ENCODE measurements at regions not wholly inside any gene's neighbourhood (a gene's known extent, or its start where the extent isn't known, plus 50 kb on each side); places are given as distances from the start of the nearest gene placed in this dataset.

GRCh38 chr3:6605227-6605626 lies 255.7 kb upstream of the GRM7 start:
- Mint-ChIP-seq H3K4me3 (no peak overlapping the region), H3K4me1 (no peaks in the 10 kb centered on the region)
- POLR2A ChIA-PET, result no interaction called here

GRCh38 chr3:6608843-6609242 lies 252.1 kb upstream of the GRM7 start:
- H3K9me3 Mint-ChIP-seq, result peaks cover 11% of the 10 kb centered on the region
- ChIA-PET CTCF (no interaction called here), POLR2A (no interaction called here)
- no peak overlapping the region for H3K27ac Mint-ChIP-seq
- no peak for DNase-seq
- H3K27me3 Mint-ChIP-seq, result no peaks in the 10 kb centered on the region
- no peak overlapping the region for H3K4me3 Mint-ChIP-seq
- H3K36me3 Mint-ChIP-seq (ENCODE audit: low read depth), result no peaks in the 10 kb centered on the region
- H3K4me1 Mint-ChIP-seq, result no peaks in the 10 kb centered on the region

More at GRCh38 chr3:6605227-6605626, 255.7 kb upstream of the GRM7 start:
- H3K9me3 Mint-ChIP-seq, result peaks cover 13% of the 10 kb centered on the region
- no peak overlapping the region for H3K27ac Mint-ChIP-seq
- CTCF ChIA-PET, result no interaction called here
- no peaks in the 10 kb centered on the region for H3K27me3 Mint-ChIP-seq
- H3K36me3 Mint-ChIP-seq (ENCODE audit: low read depth), result no peaks in the 10 kb centered on the region
- no peak for DNase-seq

- Mint-ChIP-seq H3K27ac (no peak overlapping the region), H3K27me3 (no peaks in the 10 kb centered on the region), H3K36me3 (ENCODE audit: low read depth) (no peaks in the 10 kb centered on the region), H3K4me3 (no peak overlapping the region), H3K9me3 (peaks cover 7% of the 10 kb centered on the region), H3K4me1 (no peaks in the 10 kb centered on the region)
- ChIA-PET POLR2A (no interaction called here), CTCF (no interaction called here)
- no peak for DNase-seq
Measured at GRCh38 chr3:6612034-6612616, 248.8 kb upstream of the GRM7 start.

- ChIA-PET CTCF (no interaction called here), POLR2A (no interaction called here)
- H3K4me3 Mint-ChIP-seq, result no peak overlapping the region
- H3K36me3 Mint-ChIP-seq (ENCODE audit: low read depth), result no peaks in the 10 kb centered on the region
- H3K4me1 Mint-ChIP-seq, result no peaks in the 10 kb centered on the region
- H3K9me3 Mint-ChIP-seq, result no peaks in the 10 kb centered on the region
- H3K27ac Mint-ChIP-seq, result no peak overlapping the region
- H3K27me3 Mint-ChIP-seq, result no peaks in the 10 kb centered on the region
- DNase-seq, result no peak
Measured at GRCh38 chr3:6622260-6622659, 238.7 kb upstream of the GRM7 start.

- H3K36me3 Mint-ChIP-seq (ENCODE audit: low read depth), result no peaks in the 10 kb centered on the region
- DNase-seq, result no peak
- CTCF ChIA-PET, result no interaction called here
- no peaks in the 10 kb centered on the region for H3K27me3 Mint-ChIP-seq
- no peak overlapping the region for H3K27ac Mint-ChIP-seq
- no peak overlapping the region for H3K4me3 Mint-ChIP-seq
- H3K4me1 Mint-ChIP-seq, result no peaks in the 10 kb centered on the region
- POLR2A ChIA-PET, result no interaction called here
- H3K9me3 Mint-ChIP-seq, result no peaks in the 10 kb centered on the region
Measured at GRCh38 chr3:6622712-6623111, 238.2 kb upstream of the GRM7 start.

GRCh38 chr3:6631376-6631775 lies 229.5 kb upstream of the GRM7 start:
- Mint-ChIP-seq H3K27me3 (no peaks in the 10 kb centered on the region), H3K4me1 (no peaks in the 10 kb centered on the region), H3K4me3 (no peak overlapping the region), H3K9me3 (peaks cover 2% of the 10 kb centered on the region), H3K36me3 (ENCODE audit: low read depth) (no peaks in the 10 kb centered on the region), H3K27ac (no peak overlapping the region)
- ChIA-PET CTCF (no interaction called here), POLR2A (no interaction called here)
- no peak for DNase-seq

GRCh38 chr3:6640907-6641306 lies 220.0 kb upstream of the GRM7 start:
- no peak overlapping the region for H3K27ac Mint-ChIP-seq
- H3K27me3 Mint-ChIP-seq, result no peaks in the 10 kb centered on the region
- peaks cover 13% of the 10 kb centered on the region for H3K9me3 Mint-ChIP-seq
- H3K4me3 Mint-ChIP-seq, result no peak overlapping the region
- DNase-seq, result no peak
- H3K36me3 Mint-ChIP-seq (ENCODE audit: low read depth), result no peaks in the 10 kb centered on the region
- POLR2A ChIA-PET, result no interaction called here
- CTCF ChIA-PET, result no interaction called here
- no peaks in the 10 kb centered on the region for H3K4me1 Mint-ChIP-seq

- Mint-ChIP-seq H3K4me3 (no peak overlapping the region), H3K36me3 (ENCODE audit: low read depth) (no peaks in the 10 kb centered on the region), H3K27ac (no peak overlapping the region), H3K4me1 (no peaks in the 10 kb centered on the region), H3K9me3 (peaks cover 2% of the 10 kb centered on the region), H3K27me3 (no peaks in the 10 kb centered on the region)
- POLR2A ChIA-PET, result no interaction called here
- DNase-seq, result no peak
- CTCF ChIA-PET, result no interaction called here
Measured at GRCh38 chr3:6644070-6644929, 216.6 kb upstream of the GRM7 start.

- no peak overlapping the region for H3K4me3 Mint-ChIP-seq
- POLR2A ChIA-PET, result no interaction called here
- H3K27ac Mint-ChIP-seq, result no peak overlapping the region
- DNase-seq, result no peak
- CTCF ChIA-PET, result no interaction called here
- H3K36me3 Mint-ChIP-seq (ENCODE audit: low read depth), result no peaks in the 10 kb centered on the region
- H3K4me1 Mint-ChIP-seq, result no peaks in the 10 kb centered on the region
- H3K9me3 Mint-ChIP-seq, result peaks cover 27% of the 10 kb centered on the region
- H3K27me3 Mint-ChIP-seq, result no peaks in the 10 kb centered on the region
Measured at GRCh38 chr3:6654670-6655069, 206.2 kb upstream of the GRM7 start.

- ChIA-PET POLR2A (no interaction called here), CTCF (no interaction called here)
- H3K4me1 Mint-ChIP-seq, result no peaks in the 10 kb centered on the region
- DNase-seq, result no peak
- peaks cover 24% of the 10 kb centered on the region for H3K9me3 Mint-ChIP-seq
- H3K4me3 Mint-ChIP-seq, result no peak overlapping the region
- no peaks in the 10 kb centered on the region for H3K36me3 Mint-ChIP-seq (ENCODE audit: low read depth)
- no peaks in the 10 kb centered on the region for H3K27me3 Mint-ChIP-seq
- no peak overlapping the region for H3K27ac Mint-ChIP-seq
Measured at GRCh38 chr3:6655275-6655674, 205.6 kb upstream of the GRM7 start.

GRCh38 chr3:6657591-6657990 lies 203.3 kb upstream of the GRM7 start:
- no peak overlapping the region for H3K27ac Mint-ChIP-seq
- DNase-seq, result no peak
- CTCF ChIA-PET, result no interaction called here
- POLR2A ChIA-PET, result no interaction called here
- no peaks in the 10 kb centered on the region for H3K36me3 Mint-ChIP-seq (ENCODE audit: low read depth)
- peaks cover 23% of the 10 kb centered on the region for H3K9me3 Mint-ChIP-seq
- H3K4me3 Mint-ChIP-seq, result no peak overlapping the region
- no peaks in the 10 kb centered on the region for H3K4me1 Mint-ChIP-seq
- no peaks in the 10 kb centered on the region for H3K27me3 Mint-ChIP-seq

GRCh38 chr3:6667354-6667753 lies 193.6 kb upstream of the GRM7 start:
- H3K4me3 Mint-ChIP-seq, result no peak overlapping the region
- DNase-seq, result no peak
- ChIA-PET CTCF (no interaction called here), POLR2A (no interaction called here)
- H3K27me3 Mint-ChIP-seq, result no peaks in the 10 kb centered on the region
- H3K4me1 Mint-ChIP-seq, result no peaks in the 10 kb centered on the region
- no peak overlapping the region for H3K27ac Mint-ChIP-seq
- no peaks in the 10 kb centered on the region for H3K36me3 Mint-ChIP-seq (ENCODE audit: low read depth)
- peaks cover 13% of the 10 kb centered on the region for H3K9me3 Mint-ChIP-seq

GRCh38 chr3:6671363-6671762 lies 189.6 kb upstream of the GRM7 start:
- no peak overlapping the region for H3K4me3 Mint-ChIP-seq
- H3K4me1 Mint-ChIP-seq, result no peaks in the 10 kb centered on the region
- POLR2A ChIA-PET, result no interaction called here
- H3K27ac Mint-ChIP-seq, result no peak overlapping the region
- DNase-seq, result no peak
- no peaks in the 10 kb centered on the region for H3K36me3 Mint-ChIP-seq (ENCODE audit: low read depth)
- CTCF ChIA-PET, result no interaction called here
- H3K9me3 Mint-ChIP-seq, result peaks cover 10% of the 10 kb centered on the region
- no peaks in the 10 kb centered on the region for H3K27me3 Mint-ChIP-seq

GRCh38 chr3:6679510-6679909 lies 181.4 kb upstream of the GRM7 start:
- no peak overlapping the region for H3K4me3 Mint-ChIP-seq
- no peak for DNase-seq
- ChIA-PET CTCF (no interaction called here), POLR2A (no interaction called here)
- no peak overlapping the region for H3K27ac Mint-ChIP-seq
- H3K27me3 Mint-ChIP-seq, result no peaks in the 10 kb centered on the region
- peaks cover 18% of the 10 kb centered on the region for H3K9me3 Mint-ChIP-seq
- H3K4me1 Mint-ChIP-seq, result no peaks in the 10 kb centered on the region
- H3K36me3 Mint-ChIP-seq (ENCODE audit: low read depth), result no peaks in the 10 kb centered on the region
